Loucy (cell line): ENCODE measurements at regions not wholly inside any gene's neighbourhood (a gene's known extent, or its start where the extent isn't known, plus 50 kb on each side); places are given as distances from the start of the nearest gene placed in this dataset.

ENCODE experiments used
- CTCF ChIP-seq: fragments of 200-600 bp; sonication (generic); conservative IDR thresholded peaks from 2 replicates; pipeline ENCODE4 v1.5.1; 2014; ENCODE audit warnings: mild to moderate bottlenecking, antibody characterized with exemption, low read length
- EZH2phosphoT487 ChIP-seq: fragments of 200-600 bp; IDR thresholded peaks from 2 replicates; pipeline ENCODE4 v1.6.1; 2018; ENCODE audit warnings: antibody characterized with exemption, mild to moderate bottlenecking, moderate library complexity, borderline replicate concordance

- TF ChIP-seq CTCF (no peak), EZH2phosphoT487 (no peak)
These were observed 207.2 kb upstream of the GPRIN3 start for GRCh38 chr4:89514811-89515210.
